ENCODE measurements at regions not wholly inside any gene's neighbourhood (a gene's known extent, or its start where the extent isn't known, plus 50 kb on each side); places are given as distances from the start of the nearest gene placed in this dataset.

GRCh38 chr18:60099709-60100108 is 199.9 kb downstream of the PMAIP1 start:
- TF ChIP-seq POLR2A (IDR thresholded peaks at IDR 0.05) (no peak), CTCF (IDR thresholded peaks at IDR 0.05) (no peak)
- intact Hi-C loops (cut with DNase I), result no loop called here
- 74 to 80% (median 79%) methylated on average over 2 of the region's 2 CpGs for WGBS, 4 donors
- H3K9me3 ChIP-seq (replicated peaks in 1 of 3), result no peaks in the 10 kb centered on the region
- no peak overlapping the region for H3K4me3 ChIP-seq
- no peaks in the 10 kb centered on the region for H3K36me3 ChIP-seq (replicated peaks in 1 of 2)
- no peaks in the 10 kb centered on the region for H3K4me1 ChIP-seq (replicated peaks in 1 of 2)
- H3K27me3 ChIP-seq, result no peaks in the 10 kb centered on the region
- no peak for DNase-seq
- H3K27ac ChIP-seq, result no peak overlapping the region

- Histone ChIP-seq H3K36me3 (replicated peaks in 1 of 2) (no peaks in the 10 kb centered on the region), H3K4me1 (replicated peaks in 1 of 2) (no peaks in the 10 kb centered on the region), H3K4me3 (no peak overlapping the region), H3K27me3 (no peaks in the 10 kb centered on the region), H3K9me3 (replicated peaks in 1 of 3) (no peaks in the 10 kb centered on the region), H3K27ac (no peak overlapping the region)
- TF ChIP-seq POLR2A (IDR thresholded peaks at IDR 0.05) (no peak), CTCF (IDR thresholded peaks at IDR 0.05) (no peak)
- intact Hi-C loops (cut with DNase I), result no loop called here
- WGBS, 4 donors, result 36 to 51% (median 42%) methylated on average over 1 of the region's 1 CpG
- DNase-seq, result no peak
Observed at GRCh38 chr18:60096428-60096827, 196.6 kb downstream of the PMAIP1 start.

DNA sequence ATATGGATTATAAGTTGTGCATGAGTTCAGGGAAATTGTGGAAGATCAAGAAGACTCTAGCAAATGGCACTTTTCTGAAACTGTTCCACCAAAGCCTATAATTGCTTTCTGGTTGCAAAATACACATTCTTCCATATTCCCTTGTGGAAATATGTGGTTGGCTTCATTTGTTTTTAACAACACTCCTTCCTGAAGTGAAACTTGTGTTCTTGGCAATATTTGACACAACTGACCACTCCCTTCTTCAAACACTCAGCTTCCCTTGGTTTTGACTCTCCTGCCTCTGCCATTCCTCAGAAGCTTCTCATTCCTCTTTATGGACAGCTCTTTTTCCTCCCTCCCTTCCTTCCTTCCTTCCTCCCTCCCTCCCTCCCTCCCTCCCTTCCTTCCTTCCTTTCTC is 192.3 kb downstream of the PMAIP1 start:
- no peaks in the 10 kb centered on the region for H3K27me3 ChIP-seq
- H3K4me1 ChIP-seq (replicated peaks in 1 of 2), result no peaks in the 10 kb centered on the region
- no peak for DNase-seq
- H3K27ac ChIP-seq, result no peak overlapping the region
- no peak for TF ChIP-seq CTCF (IDR thresholded peaks at IDR 0.05)
- TF ChIP-seq POLR2A (IDR thresholded peaks at IDR 0.05), result no peak
- H3K36me3 ChIP-seq (replicated peaks in 1 of 2), result no peaks in the 10 kb centered on the region
- H3K9me3 ChIP-seq (replicated peaks in 1 of 3), result no peaks in the 10 kb centered on the region
- intact Hi-C loops (cut with DNase I), result no loop called here
- no peak overlapping the region for H3K4me3 ChIP-seq

GRCh38 chr18:60090170-60090569 is 190.4 kb downstream of the PMAIP1 start:
- intact Hi-C loops (cut with DNase I), result no loop called here
- no peak for DNase-seq
- Histone ChIP-seq H3K27ac (no peak overlapping the region), H3K27me3 (no peaks in the 10 kb centered on the region), H3K4me3 (no peak overlapping the region), H3K36me3 (replicated peaks in 1 of 2) (no peaks in the 10 kb centered on the region), H3K4me1 (replicated peaks in 1 of 2) (no peaks in the 10 kb centered on the region), H3K9me3 (replicated peaks in 1 of 3) (no peaks in the 10 kb centered on the region)
- TF ChIP-seq POLR2A (IDR thresholded peaks at IDR 0.05), result no peak
- peak in 1 of 6 experiments; percentile 10 for TF ChIP-seq CTCF (IDR thresholded peaks at IDR 0.05)
- 25 to 44% (median 29%) methylated on average over 7 of the region's 7 CpGs for WGBS, 4 donors

Data from adrenal gland (tissue), 9 donors.